SK-N-SH (cell line): ENCODE measurements at regions not wholly inside any gene's neighbourhood (a gene's known extent, or its start where the extent isn't known, plus 50 kb on each side); places are given as distances from the start of the nearest gene placed in this dataset.

Experiments
- CTCF ChIP-seq: fragments of 200-600 bp; sonication (generic); IDR thresholded peaks from 2 replicates; pipeline ENCODE4 v1.6.1; 2017; ENCODE audit warnings: antibody characterized with exemption, mild to moderate bottlenecking, moderate library complexity
- GATA2 ChIP-seq: sonication (generic); formaldehyde crosslinking; IDR thresholded peaks from 2 replicates; pipeline ENCODE4 v1.5.0; 2020; ENCODE audit warnings: mild to moderate bottlenecking, missing genetic modification reagents
- MAX ChIP-seq: IDR thresholded peaks from 2 replicates; pipeline ENCODE4 v1.4.0; 2012; ENCODE audit warnings: low read depth
- RFX5 ChIP-seq: IDR thresholded peaks from 2 replicates; pipeline ENCODE4 v1.6.1; 2012; ENCODE audit warnings: mild to moderate bottlenecking, improper control_type of control experiment, low read length
- TF ChIP-seq, protein P1 (sequence below): IDR thresholded peaks from 2 replicates; pipeline ENCODE4; 2012

DNA sequence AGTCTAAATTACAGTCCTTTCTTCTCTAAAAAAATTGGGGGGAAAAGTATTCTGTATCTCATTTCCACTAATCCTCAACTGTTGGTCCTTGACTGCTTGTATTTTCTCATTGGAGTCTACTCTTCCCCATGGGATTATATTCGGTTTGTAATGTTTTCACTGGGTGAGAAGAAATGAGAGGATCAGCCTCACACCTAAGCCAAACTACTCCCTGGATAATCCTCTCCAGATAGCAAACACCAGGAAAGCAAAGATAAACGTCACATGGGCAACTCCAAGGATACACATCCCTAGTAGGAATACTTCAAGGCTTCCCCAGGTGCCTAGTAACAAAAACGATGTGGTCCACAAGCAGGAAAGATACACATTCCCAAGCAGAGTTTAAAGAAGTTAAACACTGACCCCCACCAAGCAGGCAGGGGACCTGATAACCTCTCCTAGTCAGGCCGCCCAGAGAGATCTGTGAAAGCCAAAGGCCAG lies 53.9 kb upstream of the SOX4 start:
- TF ChIP-seq CTCF, result no peak
- no peak for TF ChIP-seq GATA2 (CRISPR knock-in tag)
- TF ChIP-seq MAX, result no peak
- TF ChIP-seq, protein P1, sequence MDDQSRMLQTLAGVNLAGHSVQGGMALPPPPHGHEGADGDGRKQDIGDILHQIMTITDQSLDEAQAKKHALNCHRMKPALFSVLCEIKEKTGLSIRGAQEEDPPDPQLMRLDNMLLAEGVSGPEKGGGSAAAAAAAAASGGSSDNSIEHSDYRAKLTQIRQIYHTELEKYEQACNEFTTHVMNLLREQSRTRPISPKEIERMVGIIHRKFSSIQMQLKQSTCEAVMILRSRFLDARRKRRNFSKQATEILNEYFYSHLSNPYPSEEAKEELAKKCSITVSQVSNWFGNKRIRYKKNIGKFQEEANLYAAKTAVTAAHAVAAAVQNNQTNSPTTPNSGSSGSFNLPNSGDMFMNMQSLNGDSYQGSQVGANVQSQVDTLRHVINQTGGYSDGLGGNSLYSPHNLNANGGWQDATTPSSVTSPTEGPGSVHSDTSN, result no peak
- TF ChIP-seq RFX5, result no peak
